ENCODE measurements at regions not wholly inside any gene's neighbourhood (a gene's known extent, or its start where the extent isn't known, plus 50 kb on each side); places are given as distances from the start of the nearest gene placed in this dataset.

DNA sequence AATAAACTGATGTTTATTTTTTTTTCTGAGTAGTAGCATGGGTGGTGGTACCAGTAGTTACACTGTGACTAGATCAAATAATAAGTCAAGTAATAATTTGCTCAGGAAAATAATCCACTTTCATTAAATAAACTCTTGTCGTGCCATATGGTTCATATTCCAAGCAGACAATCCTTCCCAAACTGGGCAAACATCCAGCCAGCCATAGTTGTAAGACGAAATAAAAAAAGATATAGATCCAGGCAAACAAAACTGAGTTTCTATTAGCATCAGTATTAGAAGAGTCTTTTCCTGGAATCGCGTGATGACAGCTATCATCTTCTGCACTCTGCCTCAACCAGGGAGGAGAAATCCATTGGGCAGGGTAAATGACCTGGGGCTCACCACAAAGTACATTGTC is 508.4 kb upstream of the GOT2 start:
- no peak for ATAC-seq
- intact Hi-C loops (cut with DNase I), result no loop called here

DNA sequence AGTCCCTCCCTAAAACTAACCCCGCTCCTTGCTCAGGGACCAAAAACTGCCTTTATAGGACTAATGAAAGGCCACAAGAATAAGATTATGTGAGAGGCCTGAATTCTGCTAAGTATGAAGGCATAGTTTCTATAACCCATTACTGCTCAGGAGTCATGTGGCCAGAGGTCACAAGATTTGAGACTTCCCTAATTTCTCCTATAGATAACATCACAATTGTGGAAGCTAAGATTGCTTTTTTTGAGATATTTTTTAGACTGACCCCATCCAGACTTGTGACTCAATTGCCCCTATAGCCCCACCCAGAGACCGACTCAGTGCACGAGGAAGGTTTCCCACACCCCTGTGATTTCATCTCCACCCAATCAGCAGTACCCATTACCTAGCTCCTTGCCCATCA is 504.1 kb upstream of the GOT2 start:
- DNase-seq (no peak), ATAC-seq (no peak)
- intact Hi-C loops (cut with DNase I), result no loop called here

More for the DNA sequence above, 508.4 kb upstream of the GOT2 start:
- no peak for DNase-seq

DNA sequence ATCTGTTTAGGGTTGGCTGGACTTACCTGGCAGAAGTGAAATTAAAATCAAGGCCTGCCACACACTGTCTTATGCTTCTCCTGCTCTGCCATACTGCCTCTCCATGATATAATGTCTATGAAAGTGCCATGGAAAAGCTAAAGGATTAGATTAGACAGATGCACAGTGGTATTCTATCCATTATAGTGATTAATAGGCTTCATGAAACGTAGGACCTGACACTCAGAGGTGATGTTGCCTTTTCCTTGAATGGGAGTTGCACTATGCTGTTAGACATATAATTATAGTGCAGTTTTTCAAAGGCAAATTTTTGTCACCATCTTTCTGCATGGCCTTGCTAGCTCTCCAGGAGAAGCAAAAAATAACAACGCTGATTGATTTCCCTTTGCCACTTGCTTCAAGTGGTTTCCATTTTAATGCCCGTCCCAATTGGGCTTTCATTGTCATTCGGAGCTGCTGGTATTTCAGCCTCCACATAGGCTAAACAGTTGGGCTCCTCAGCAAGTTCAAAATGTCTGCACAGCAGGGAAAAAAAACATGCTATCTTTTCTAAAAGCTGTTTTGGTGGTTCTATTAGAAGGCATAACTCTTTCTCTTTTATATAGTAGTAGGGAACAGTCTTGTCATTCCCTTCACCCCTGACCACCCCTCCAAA is 502.8 kb upstream of the GOT2 start:
- intact Hi-C loops (cut with DNase I), result no loop called here
- ATAC-seq (no peak), DNase-seq (no peak)

DNA sequence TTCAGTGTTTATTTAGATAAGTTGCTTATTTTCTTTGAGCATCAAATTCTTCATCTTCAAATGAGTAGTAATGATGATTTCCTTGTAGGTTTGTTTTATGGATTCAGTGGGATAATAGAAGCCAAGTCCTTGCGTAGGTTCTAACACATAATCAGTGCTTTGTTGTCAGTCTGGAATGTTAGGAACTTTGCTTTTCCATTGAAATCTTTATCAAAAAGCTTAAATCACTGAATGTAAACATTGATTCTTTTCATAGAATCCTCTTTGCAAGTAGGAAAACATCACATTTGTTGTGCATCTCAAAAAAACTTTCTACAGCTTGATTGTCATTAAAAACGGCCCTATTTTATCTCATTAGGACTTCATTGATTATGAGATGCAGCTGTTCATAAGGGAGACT is 490.3 kb upstream of the GOT2 start:
- intact Hi-C loops (cut with DNase I), result no loop called here
- DNase-seq (no peak), ATAC-seq (no peak)

DNA sequence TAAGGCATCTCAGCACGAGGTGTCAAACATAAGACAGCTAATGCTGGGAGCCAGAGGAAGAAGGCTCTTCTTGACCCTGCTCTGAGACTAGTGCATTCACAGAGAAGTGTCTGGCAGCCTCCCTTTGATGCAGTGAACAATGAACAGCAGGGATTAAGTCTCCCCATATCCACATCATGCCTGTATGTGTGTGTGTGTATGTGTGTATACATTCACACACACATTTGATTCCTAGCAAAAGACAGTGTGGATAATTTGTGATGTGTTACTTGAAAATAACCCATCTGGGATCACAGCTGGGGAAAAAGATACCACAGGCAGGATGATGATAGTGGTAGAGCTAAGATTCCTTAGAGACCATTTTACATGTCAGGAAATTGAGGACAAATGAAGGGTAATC is 485.9 kb upstream of the GOT2 start:
- DNase-seq (no peak), ATAC-seq (no peak)
- intact Hi-C loops (cut with DNase I), result no loop called here

DNA sequence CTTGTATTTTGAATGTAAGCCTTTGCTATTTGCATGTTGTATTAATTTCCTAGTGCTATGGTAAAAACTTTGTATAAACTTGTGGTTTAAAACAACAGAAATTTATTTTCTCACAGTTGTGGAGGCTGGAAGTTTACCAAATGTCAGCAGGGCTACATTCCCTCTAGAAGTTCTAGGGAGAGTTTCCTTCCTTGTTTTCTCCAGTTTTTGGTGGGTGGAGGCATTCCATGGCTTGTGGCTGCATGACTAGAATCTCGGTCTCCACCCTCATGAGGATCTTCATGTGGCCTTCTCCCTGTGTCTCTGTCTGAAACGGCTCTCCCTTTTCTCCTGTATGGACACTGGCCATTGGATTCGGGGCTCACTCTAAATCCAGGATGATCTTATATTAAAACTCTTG is 482.2 kb upstream of the GOT2 start:
- intact Hi-C loops (cut with DNase I), result no loop called here
- DNase-seq (no peak), ATAC-seq (no peak)

DNA sequence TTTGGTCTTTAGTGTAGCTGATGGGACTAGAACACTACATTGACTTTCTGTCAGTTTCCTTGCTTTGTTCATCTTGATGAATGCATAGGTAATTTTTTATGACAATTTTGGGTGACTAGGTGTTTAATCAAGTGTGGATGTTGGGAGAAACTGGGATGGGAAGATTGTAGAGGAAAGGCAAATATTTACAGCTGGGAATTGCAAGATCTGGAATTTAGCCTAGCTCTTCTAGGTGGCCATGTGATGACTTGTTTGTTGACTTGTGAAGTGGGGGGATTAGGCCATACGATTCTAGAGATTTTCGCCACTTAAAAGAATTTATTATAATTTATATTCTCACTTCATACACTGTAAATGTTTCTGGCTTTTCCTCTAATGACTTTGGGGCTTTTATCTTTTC is 480.3 kb upstream of the GOT2 start:
- ATAC-seq, result no peak
- no peak for DNase-seq
- intact Hi-C loops (cut with DNase I), result no loop called here

DNA sequence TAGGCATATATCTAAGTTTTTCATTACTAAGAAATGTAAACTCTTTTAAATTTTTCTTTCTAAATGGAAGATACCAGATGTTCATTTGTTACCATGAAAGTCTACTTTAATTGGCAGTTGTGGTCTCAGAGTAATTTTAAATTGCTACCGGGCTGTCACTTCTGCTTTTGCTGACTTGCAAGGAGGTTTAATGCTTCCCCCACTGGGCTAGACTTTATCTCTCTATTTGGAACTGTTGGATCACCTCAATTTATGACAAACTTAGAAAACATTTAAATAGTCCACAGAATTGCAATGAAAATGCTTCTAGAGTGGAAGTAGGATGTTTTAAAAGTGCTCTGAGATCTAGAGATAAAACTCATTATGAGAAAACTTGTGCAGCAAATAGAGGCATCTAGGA is 479.8 kb upstream of the GOT2 start:
- ATAC-seq (no peak), DNase-seq (no peak)
- intact Hi-C loops (cut with DNase I), result no loop called here

DNA sequence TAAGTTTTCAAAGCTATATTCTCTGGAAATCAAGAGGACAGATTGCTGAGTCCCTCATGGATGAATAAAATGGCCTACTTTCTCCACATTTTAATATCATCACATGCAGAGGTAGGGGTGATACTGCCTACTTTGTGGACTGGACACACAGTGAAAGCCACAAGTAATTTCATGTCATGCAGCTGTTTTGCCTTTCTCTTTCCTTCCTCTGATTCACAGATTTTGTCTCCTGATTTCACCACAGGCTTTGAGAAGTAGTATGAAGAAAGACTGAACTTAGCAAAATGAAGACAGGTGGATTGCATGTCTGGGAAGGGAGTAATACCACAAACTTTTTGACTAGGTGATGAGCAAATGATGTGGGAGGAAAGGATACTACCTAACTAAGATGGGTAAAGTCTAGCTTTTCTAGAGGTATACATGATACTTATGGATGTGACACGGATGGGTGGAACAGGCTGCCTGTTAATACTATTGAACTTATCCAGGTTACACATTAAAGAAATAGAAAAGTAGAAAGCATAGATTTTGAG is 478.4 kb upstream of the GOT2 start:
- ATAC-seq, result no peak
- intact Hi-C loops (cut with DNase I), result no loop called here

DNA sequence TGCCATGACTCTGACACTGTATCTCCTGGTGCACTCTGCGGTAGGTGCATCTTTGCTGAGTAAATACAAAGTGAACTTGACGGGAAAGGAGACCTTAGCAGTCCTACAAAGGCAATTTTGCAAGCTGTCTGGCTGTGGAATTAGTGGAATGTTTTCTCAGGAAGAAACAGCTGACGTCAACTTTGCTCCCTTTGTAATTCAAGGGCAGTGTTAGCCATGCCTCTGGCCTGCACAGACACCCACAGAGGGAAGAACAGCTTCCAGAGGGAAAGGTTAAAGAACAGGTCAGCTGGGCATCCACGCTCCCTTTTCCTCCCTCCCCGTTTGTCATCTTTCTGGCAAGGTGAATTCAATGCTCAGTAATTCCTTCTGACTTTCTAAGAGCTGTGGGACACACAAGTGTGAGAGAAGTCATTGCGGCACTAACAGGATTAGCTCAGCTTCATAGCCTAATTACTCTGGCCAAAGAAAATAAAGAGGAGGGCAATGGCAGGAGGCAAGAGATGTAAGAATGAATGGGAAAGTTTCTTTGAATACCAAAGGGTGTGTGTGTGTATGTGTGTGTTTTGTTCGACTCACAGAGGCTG is 476.9 kb upstream of the GOT2 start:
- intact Hi-C loops (cut with DNase I), result no loop called here
- ATAC-seq, result peak; percentile 89 to 96
- DNase-seq, result peak; percentile 43

More for the DNA sequence above, 478.4 kb upstream of the GOT2 start:
- no peak for DNase-seq

DNA sequence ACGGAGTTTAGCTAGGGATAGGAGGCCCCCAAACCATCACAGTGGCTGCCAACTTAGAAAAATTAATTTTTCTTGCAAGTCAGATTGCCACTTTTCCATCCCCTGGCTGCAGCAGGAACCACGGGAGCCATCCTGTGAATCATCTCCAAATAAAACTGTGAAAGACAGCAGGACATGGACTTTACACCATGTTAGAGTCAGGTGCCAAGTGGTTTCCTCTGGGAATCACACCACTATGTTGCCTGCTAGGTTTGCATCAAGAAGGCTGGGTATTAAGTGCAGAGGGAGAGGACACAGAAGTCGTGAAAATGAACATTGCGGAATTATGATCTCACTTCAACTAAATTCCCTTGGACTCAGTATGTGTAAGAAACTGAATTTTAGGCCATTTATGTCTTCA is 471.3 kb upstream of the GOT2 start:
- DNase-seq, result no peak
- ATAC-seq, result no peak
- intact Hi-C loops (cut with DNase I), result no loop called here

DNA sequence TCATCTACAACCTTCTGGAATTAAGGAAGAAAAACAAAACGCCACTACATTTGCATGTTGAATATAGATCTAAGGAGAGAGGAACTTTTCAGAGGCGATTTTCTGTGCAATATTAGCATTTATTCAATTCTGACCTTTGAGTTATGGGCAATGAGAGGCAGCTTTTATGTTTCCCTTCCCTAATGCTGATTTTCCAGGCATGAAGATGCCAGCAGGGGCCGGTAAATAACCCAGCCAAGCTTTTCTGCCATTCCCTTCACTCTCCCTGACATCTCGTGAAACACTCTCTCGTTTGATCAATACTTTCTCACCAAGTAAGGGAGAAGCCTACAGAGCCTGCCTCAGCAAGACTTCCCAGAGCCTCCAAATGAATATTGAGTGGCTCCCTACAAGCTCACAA is 470.5 kb upstream of the GOT2 start:
- ATAC-seq, result no peak
- intact Hi-C loops (cut with DNase I), result no loop called here
- no peak for DNase-seq

DNA sequence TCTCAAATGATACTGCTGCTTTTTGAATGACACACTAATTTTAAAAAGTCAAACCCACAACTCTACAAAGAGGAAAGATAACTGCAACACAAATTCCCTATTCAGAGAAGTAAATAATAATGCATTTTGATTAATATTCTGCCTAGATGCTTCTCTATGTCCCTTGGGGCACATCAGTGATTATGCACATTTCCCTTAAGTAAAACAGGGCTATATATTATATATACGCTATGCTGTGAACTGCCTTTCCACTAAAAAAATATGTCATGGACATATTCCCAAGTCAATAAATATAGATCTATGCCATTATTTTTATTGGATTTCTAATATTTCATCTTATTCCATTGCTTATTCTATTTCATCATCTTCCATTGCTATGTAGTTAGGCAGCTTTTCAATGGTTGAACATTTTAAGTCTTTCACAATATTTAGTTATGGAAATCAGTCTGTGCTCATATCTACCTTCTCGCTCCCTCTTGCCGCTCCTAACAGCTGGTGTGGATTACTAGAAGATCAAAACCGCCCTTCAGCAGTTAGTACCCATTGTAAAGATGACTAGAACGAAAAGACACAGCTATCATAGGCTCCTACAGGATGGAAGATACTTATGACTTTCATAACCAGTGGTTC is 468.2 kb upstream of the GOT2 start:
- intact Hi-C loops (cut with DNase I), result no loop called here
- ATAC-seq (no peak), DNase-seq (no peak)

DNA sequence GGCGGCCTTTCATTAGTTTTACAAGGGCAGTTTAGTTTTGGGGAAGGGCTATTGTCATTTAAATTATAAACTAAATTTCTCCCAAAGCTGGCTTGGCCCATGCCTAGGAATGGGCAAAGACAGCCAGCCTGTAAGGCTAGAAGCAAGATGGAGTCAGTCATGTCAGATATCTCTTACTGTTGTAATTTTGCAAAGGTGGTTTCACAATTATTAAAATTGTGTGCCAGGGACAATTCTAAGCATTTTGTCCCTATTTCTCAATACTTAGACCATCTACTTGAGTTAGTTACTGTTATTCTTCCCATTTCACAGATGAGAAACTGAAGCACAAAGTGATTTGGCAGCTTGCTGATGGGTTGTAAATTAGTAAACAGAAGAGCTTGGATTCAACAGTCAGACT is 467.7 kb upstream of the GOT2 start:
- DNase-seq, result no peak
- intact Hi-C loops (cut with DNase I), result no loop called here
- no peak for ATAC-seq

DNA sequence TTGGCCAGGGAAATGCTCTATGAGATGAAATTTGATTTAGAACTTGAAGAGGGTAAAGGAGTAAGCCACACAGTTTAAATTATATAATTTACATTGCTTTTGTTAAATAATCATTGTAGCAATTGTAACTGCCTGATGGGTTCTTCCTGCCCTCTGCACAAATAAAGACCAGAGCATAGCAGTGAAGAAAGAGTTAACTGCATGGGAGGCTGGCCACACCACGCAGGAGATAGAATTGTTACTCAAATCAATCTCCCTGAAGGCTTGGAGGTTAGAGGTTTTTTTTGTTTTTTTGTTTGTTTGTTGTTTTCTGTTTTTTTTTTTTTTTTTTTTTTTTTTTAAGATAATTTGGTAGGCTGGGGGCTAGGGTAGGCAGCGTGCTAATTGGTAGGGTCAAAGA is 467.0 kb upstream of the GOT2 start:
- DNase-seq (no peak), ATAC-seq (no peak)
- intact Hi-C loops (cut with DNase I), result no loop called here

DNA sequence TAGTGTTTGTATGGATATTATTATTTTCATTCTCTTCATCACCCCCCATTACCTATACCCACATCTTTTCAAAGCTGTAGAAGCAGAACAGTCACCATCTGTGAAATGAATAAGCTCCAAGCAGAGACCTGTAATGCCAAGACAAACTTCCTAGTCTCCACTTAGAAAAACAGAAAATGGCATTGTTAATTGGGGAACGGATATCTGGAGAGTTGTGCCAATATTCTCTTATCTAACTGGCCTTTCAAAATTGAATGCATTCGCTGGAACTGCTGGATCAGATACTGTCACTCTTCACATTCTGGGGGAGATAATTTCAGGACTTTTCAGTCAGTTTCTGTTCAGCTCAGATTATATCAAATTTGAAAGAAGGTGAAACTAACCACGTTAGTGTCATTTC is 464.4 kb upstream of the GOT2 start:
- DNase-seq, result no peak
- peak in 1 of 2 donors; percentile 14 for ATAC-seq
- intact Hi-C loops (cut with DNase I), result no loop called here

DNA sequence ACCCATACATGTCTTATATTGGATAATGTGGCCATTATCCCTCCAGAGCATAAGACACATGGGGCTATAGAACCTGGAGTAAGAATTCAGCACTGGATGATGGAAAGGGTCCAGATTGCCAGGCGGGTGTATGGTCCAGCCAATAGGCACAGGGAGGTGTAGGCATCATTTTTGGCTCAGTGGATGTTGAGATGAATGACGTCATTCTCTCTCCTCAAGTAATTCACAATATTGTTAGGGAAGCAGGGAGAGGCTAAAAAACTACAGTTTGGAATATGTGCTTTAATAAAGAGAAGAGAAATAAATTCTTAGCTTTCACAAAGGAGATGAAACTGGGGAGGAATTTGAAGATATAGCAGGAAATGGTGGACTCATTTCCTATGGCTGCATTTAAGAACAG is 461.1 kb upstream of the GOT2 start:
- DNase-seq (no peak), ATAC-seq (no peak)
- intact Hi-C loops (cut with DNase I), result no loop called here

DNA sequence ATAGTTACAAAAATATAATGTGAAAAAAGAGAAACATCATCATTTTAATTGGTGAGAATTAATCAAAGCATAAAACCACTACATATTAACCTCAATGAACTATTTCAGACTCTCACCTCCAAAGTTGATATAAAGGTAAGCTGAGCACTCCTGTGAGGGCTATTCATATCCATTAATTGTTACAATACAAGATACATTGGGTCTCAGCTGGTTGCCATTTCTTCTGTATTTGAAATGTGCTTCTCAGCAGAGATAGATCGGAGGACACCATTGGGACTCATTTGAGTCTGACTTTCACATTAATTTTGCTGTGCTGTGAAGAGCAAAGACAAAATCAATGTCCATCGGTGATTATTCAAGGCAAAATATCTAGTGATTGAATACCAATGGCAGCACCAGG is 459.5 kb upstream of the GOT2 start:
- intact Hi-C loops (cut with DNase I), result no loop called here
- DNase-seq (no peak), ATAC-seq (no peak)

DNA sequence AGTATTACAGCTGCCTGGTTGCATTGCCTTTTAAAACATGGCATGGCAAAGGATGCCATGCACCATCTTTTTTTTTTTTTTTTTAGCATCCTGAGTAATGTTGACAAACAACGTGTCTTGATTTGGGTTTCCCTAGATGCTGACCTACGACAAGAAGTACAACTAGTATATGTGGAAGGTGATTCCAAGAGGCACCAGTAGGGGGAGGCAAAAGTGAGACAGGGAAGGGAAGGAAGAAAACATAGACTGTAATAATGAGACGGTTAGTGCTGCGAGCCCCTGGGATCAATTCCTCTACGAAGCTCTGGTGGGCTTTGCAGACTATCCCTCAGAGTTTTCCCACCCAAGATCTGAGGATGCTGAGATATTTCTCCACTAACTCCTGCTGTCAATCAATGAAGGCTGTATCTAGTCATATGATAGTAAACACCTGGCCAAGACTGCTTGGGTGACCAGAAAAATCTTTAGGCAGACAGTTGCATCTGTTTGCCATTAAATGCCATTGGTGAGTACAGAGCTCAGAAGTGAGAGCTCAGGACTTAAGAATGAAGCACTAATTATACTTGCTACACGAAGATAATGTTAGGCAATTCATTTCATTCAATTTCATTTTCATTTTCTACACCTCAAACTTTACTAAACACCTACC is 458.6 kb upstream of the GOT2 start:
- intact Hi-C loops (cut with DNase I), result no loop called here
- DNase-seq (no peak), ATAC-seq (no peak)

DNA sequence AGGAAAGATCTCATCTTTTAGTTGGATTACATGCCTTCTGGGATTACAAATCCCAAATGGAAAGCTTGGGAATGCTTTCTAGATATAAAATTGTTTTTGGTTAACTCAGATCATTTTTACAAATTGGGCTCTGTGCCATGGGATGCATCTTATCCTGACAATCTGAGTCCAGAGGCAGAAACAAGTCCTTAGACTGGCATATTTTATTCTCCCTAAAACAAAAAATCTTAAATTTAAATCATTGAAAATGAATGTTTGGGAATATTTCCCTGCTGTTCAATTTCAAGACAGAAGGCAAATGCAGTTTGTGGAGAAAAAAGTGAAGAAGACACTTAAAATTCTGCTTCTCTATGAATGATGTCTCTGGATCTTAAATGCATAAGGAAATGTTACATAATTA is 456.6 kb upstream of the GOT2 start:
- DNase-seq (no peak), ATAC-seq (no peak)
- intact Hi-C loops (cut with DNase I), result no loop called here

DNA sequence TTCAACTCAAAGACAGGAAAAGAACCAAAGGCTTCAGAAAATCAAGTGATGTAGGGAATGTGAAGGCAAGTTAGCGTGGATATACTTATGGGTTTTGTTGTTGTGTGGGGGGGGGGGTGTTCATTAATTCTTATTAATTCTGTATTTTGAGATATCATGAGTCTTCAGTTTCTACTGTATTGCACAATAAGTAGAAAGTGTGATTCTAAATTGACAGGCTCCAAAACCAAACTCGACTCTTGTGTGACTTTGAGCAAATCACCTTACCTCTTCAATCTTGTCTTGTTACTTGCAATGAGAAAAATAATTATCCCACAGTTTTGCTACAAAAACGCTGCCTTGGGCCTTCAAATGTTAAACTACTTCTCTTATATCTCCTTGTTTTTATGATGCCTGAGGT is 453.9 kb upstream of the GOT2 start:
- intact Hi-C loops (cut with DNase I), result no loop called here
- DNase-seq, result no peak
- no peak for ATAC-seq

Measured in left cardiac atrium (tissue), 4 donors.